Panc1 (cell line): ENCODE measurements at regions not wholly inside any gene's neighbourhood (a gene's known extent, or its start where the extent isn't known, plus 50 kb on each side); places are given as distances from the start of the nearest gene placed in this dataset.
A peak's percentile ranks its signal among the peaks of the same experiment; 100 is the strongest.

Experiments
- ATAC-seq: fragments of 200-7000 bp; cut with Tn5 transposase; 2 replicates; pipeline ENCODE4 v1.9.1; 2020; ENCODE audit warnings: mild to moderate bottlenecking, moderate library complexity
- BruUV-seq: library from RNA; stranded (reverse); fragments of 400-500 nt; replicated peaks from 2 replicates; lab custom pipeline; 2021; lab: Mats Ljungman, UMichigan
- CTCF ChIA-PET: fragments of 300-600 bp; sonication (Branson Sonifier 250); formaldehyde crosslinking; loops from one replicate; lab custom pipeline; 2022; ENCODE audit warnings: antibody characterized with exemption; lab: Charles Lee
- POLR2A ChIA-PET: fragments of 300-600 bp; sonication (Branson Sonifier 250); formaldehyde crosslinking; loops from one replicate; lab custom pipeline; 2022; ENCODE audit warnings: antibody characterized with exemption; lab: Charles Lee
- DNase-seq: peaks from one replicate; pipeline ENCODE4 v3.0.0-alpha.2; 2010; ENCODE audit warnings: low read depth, low spot score
- H3K27ac ChIP-seq: 2 replicates; pipeline ENCODE4 v1.5.1; 2011; ENCODE audit warnings: mild to moderate bottlenecking, low read length, inconsistent platforms
- H3K27me3 ChIP-seq: fragments of 200-500 bp; sonication (Bioruptor generic); 2 replicates; pipeline ENCODE4 v1.6.0; 2014; ENCODE audit warnings: low read length, inconsistent platforms; ENCODE audit not compliant: control insufficient read depth, insufficient read depth
- H3K36me3 ChIP-seq: fragments of 200-500 bp; sonication (Bioruptor generic); 2 replicates; pipeline ENCODE4 v1.5.1; 2014; ENCODE audit warnings: inconsistent platforms, mild to moderate bottlenecking, low read length, moderate library complexity; ENCODE audit not compliant: control insufficient read depth, insufficient read depth
- H3K4me1 ChIP-seq: 2 replicates; pipeline ENCODE4 v1.5.1; 2011; ENCODE audit warnings: inconsistent platforms, mild to moderate bottlenecking, low read length, moderate library complexity; ENCODE audit not compliant: control insufficient read depth, insufficient read depth
- H3K4me3 ChIP-seq, 2 experiments: 2 replicates each; pipeline ENCODE4 v1.5.1; 2011 to 2012; ENCODE audit warnings: low read depth in 2 of 2, low read length in 2 of 2, mild to moderate bottlenecking in 2 of 2, inconsistent platforms in 1 of 2, moderate library complexity in 1 of 2
- H3K9me3 ChIP-seq: fragments of 200-500 bp; sonication (Bioruptor generic); 2 replicates; pipeline ENCODE4 v1.5.1; 2014; ENCODE audit warnings: low read depth, mild to moderate bottlenecking, inconsistent platforms, low read length, moderate library complexity; ENCODE audit not compliant: control insufficient read depth, insufficient read depth
- POLR2AphosphoS5 ChIP-seq: IDR thresholded peaks from 2 replicates; pipeline ENCODE4 v1.6.1; 2012; ENCODE audit warnings: mild to moderate bottlenecking, low read depth, low read length, moderate library complexity
- REST ChIP-seq, 2 experiments: IDR thresholded peaks; 2 replicates each; pipeline ENCODE4 v1.6.1; 2011 to 2012; ENCODE audit warnings: low read depth in 2 of 2, control low read depth in 1 of 2, low read length in 1 of 2, mild to moderate bottlenecking in 1 of 2, moderate library complexity in 1 of 2; ENCODE audit not compliant: insufficient read depth in 1 of 2
- SIN3A ChIP-seq: IDR thresholded peaks from 2 replicates; pipeline ENCODE4 v1.6.1; 2012; ENCODE audit warnings: low read depth, mild to moderate bottlenecking, low read length, moderate library complexity, borderline replicate concordance; ENCODE audit not compliant: insufficient read depth
- TCF7L2 ChIP-seq: IDR thresholded peaks from 2 replicates; pipeline ENCODE4 v1.6.1; 2011; ENCODE audit warnings: mild to moderate bottlenecking, low read depth, low read length, inconsistent platforms
- in situ Hi-C: cut with HindIII; loops from 2 replicates; pipeline ENCODE4 v1.10.0; 2016; ENCODE audit warnings: low sequenced_read_pairs, low pct_unique_long_range_greater_than_20kb
- intact Hi-C: fragments of 100-400 bp; cut with micrococcal nuclease; formaldehyde crosslinking; loops from one replicate; pipeline ENCODE4 v1.10.0; 2022; ENCODE audit not compliant: unreplicated experiment
- TF ChIP-seq, protein P1 (sequence below): fragments of 450-650 bp; IDR thresholded peaks from 2 replicates; pipeline ENCODE4 v1.5.1; 2017; ENCODE audit warnings: mild to moderate bottlenecking

DNA sequence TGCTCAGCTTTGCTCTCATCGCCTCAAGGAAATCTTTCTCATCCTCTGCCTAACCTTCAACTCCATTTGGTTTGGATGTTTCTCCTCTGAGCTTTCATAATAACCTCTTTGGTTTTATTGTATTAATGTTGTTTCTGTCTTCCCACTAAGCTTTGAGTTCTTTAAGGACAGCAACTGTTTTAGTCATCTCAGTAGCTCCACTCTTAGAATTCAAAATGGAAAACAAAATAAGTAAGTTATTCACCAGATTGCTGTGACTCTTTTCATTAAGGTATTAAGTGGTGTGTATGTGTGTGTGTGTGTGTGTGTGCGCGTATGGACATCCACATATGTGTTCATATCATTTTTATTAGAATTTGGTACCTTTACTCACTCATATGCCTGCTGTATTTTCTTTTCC, 279.2 kb upstream of the BOD1L1 start:
- intact Hi-C loops = no loop called here
- in situ Hi-C loops = no loop called here
- H3K4me1 ChIP-seq = no peaks in the 10 kb centered on the region

GRCh38 chr4:13907255-13907751, 279.8 kb upstream of the BOD1L1 start:
- no peaks in the 10 kb centered on the region for H3K36me3 ChIP-seq
- in situ Hi-C loops (no loop called here), intact Hi-C loops (no loop called here)
- TF ChIP-seq TCF7L2 (no peak), POLR2AphosphoS5 (peak; percentile 31; the same call in 1 of the 2 replicates)
- TF ChIP-seq, protein P1, sequence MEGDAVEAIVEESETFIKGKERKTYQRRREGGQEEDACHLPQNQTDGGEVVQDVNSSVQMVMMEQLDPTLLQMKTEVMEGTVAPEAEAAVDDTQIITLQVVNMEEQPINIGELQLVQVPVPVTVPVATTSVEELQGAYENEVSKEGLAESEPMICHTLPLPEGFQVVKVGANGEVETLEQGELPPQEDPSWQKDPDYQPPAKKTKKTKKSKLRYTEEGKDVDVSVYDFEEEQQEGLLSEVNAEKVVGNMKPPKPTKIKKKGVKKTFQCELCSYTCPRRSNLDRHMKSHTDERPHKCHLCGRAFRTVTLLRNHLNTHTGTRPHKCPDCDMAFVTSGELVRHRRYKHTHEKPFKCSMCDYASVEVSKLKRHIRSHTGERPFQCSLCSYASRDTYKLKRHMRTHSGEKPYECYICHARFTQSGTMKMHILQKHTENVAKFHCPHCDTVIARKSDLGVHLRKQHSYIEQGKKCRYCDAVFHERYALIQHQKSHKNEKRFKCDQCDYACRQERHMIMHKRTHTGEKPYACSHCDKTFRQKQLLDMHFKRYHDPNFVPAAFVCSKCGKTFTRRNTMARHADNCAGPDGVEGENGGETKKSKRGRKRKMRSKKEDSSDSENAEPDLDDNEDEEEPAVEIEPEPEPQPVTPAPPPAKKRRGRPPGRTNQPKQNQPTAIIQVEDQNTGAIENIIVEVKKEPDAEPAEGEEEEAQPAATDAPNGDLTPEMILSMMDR = peak; percentile 24; the same call in 1 of the 2 replicates
- POLR2A ChIA-PET = interaction anchor here (0.7 kb wide), 1 partner anchor 242 kb away, joined by 3 read pairs; no protein-coding TSS in a partner anchor
- H3K4me1 ChIP-seq = no peaks in the 10 kb centered on the region
- no peaks in the 10 kb centered on the region for H3K27me3 ChIP-seq
- BruUV-seq = no TSS peak
- CTCF ChIA-PET = no interaction called here
- DNase-seq (peak; percentile 87), ATAC-seq (peak; percentile 97)
- H3K4me3 ChIP-seq = no peak overlapping the region
- peak overlapping the region; percentile 59 for H3K27ac ChIP-seq
- H3K9me3 ChIP-seq = no peaks in the 10 kb centered on the region

More for the DNA sequence above, 279.2 kb upstream of the BOD1L1 start:
- no peaks in the 10 kb centered on the region for H3K9me3 ChIP-seq
- H3K27me3 ChIP-seq = no peaks in the 10 kb centered on the region
- no peaks in the 10 kb centered on the region for H3K36me3 ChIP-seq
- POLR2A ChIA-PET = no interaction called here
- TF ChIP-seq, protein P1 = no peak
- TF ChIP-seq TCF7L2 = no peak
- TF ChIP-seq POLR2AphosphoS5 = no peak
- TF ChIP-seq REST (IDR thresholded peaks at IDR 0.05; ENCODE audit: insufficient read depth in 1 of 2, low read depth in 2 of 2, low read length in 1 of 2) = no peak
- no peak for TF ChIP-seq SIN3A
- CTCF ChIA-PET = no interaction called here
- peak overlapping the region; percentile 59 for H3K27ac ChIP-seq
- ATAC-seq (no peak), DNase-seq (no peak)
- no TSS peak for BruUV-seq
- no peak overlapping the region for H3K4me3 ChIP-seq
